Ectodermal cell (in vitro differentiated cells): ENCODE measurements at regions not wholly inside any gene's neighbourhood (a gene's known extent, or its start where the extent isn't known, plus 50 kb on each side); places are given as distances from the start of the nearest gene placed in this dataset.

Source experiments
- H3K27ac ChIP-seq: 2 replicates; pipeline ENCODE4 v1.7.0; 2013; ENCODE audit warnings: mild to moderate bottlenecking, low read depth, low read length; ENCODE audit not compliant: insufficient read depth, poor library complexity, severe bottlenecking
- H3K27me3 ChIP-seq: 2 replicates; pipeline ENCODE4 v1.7.0; 2013; ENCODE audit warnings: mild to moderate bottlenecking, low read length; ENCODE audit not compliant: insufficient read depth, control insufficient read depth, poor library complexity, severe bottlenecking
- H3K36me3 ChIP-seq: one replicate; pipeline ENCODE4 v1.7.0; 2013; ENCODE audit warnings: low read length; ENCODE audit not compliant: control insufficient read depth, insufficient read depth
- H3K4me1 ChIP-seq: one replicate; pipeline ENCODE4 v1.7.0; 2013; ENCODE audit warnings: low read length; ENCODE audit not compliant: control insufficient read depth, insufficient read depth
- H3K4me3 ChIP-seq: 2 replicates; pipeline ENCODE4 v1.7.0; 2013; ENCODE audit warnings: low read depth, low read length, control low read depth; ENCODE audit not compliant: insufficient read depth
- H3K9me3 ChIP-seq: 2 replicates; pipeline ENCODE4 v1.7.0; 2013; ENCODE audit warnings: mild to moderate bottlenecking, low read length, moderate library complexity; ENCODE audit not compliant: control insufficient read depth
- WGBS, 2 experiments: methylation state at CpG; one replicate each; pipeline ENCODE4 v1.1.7; 2013; ENCODE audit warnings: missing lambda C conversion rate in 2 of 2; 5-methylcytosine and 5-hydroxymethylcytosine counted together

DNA sequence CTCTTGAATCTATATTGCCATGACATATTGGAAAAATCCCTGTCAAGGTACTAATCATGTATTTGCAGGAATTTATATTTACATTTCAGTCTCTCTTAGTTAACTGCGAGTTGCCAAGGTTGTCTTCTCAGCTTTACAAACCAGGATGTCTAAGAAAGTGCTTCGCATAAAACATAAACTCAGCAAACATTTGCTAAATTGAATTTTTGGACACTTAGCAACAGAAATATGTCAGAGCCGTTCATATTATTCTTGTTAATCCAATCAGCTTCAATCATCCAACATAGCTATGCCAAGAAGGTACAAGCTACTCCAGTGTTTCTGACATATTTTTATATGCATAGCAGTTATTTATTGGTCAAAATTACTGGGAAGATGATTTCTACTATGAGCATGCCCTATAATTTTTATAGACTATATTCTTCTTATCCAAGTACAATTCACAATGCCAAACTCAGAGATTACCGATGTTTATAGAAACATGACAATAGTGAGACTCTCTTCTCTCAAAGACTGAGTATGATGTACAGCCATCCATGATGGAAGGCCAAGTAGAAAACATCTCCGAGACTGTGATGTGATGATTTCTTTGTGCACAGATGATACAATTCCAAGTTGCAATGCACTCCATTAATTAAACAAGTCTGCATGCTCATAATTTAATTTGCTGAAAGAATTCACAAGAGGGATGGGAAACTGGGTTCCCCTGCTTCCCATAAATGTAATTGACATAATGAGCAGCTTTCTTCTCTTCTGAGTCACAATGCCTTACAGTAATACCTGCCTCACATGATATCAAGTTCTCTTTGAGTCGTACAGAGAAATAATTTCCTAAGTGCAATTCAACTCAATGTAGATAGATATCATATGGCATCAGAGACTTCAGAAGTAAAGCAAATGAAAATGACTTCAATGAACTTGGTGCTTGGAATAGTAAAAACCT lies 776.3 kb downstream of the EFNB2 start:
- no peaks in the 10 kb centered on the region for H3K9me3 ChIP-seq
- 92 to 97% methylated on average over 4 to 6 of the region's 6 CpGs for WGBS, 2 experiments
- no peaks in the 10 kb centered on the region for H3K27me3 ChIP-seq
- H3K27ac ChIP-seq: no peak overlapping the region
- no peak overlapping the region for H3K4me3 ChIP-seq
- H3K4me1 ChIP-seq: no peaks in the 10 kb centered on the region
- H3K36me3 ChIP-seq: no peaks in the 10 kb centered on the region

DNA sequence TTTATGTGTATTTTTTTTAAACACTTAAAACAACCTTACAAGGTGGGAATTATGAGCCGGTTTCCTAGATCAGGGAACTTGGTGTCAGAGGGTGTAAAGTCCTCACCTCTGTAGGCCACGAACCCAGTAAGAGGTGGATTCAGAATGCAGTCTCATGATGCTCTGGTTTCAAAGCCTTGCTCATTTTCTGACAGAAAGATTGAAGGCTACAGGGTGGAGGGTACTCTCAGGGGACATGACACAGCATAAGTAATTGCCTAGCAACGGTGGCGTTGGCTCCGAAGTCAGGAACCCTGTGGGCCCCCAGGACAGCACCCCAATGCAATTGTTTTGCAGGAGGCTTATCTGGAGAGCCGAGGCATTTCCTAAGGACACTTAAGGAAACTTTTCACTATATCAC lies 794.7 kb downstream of the EFNB2 start:
- Histone ChIP-seq H3K27ac (no peak overlapping the region), H3K4me3 (no peak overlapping the region), H3K4me1 (no peaks in the 10 kb centered on the region), H3K36me3 (no peaks in the 10 kb centered on the region), H3K9me3 (no peaks in the 10 kb centered on the region), H3K27me3 (no peaks in the 10 kb centered on the region)
- 61 to 62% methylated on average over 6 of the region's 6 CpGs for WGBS, 2 experiments

DNA sequence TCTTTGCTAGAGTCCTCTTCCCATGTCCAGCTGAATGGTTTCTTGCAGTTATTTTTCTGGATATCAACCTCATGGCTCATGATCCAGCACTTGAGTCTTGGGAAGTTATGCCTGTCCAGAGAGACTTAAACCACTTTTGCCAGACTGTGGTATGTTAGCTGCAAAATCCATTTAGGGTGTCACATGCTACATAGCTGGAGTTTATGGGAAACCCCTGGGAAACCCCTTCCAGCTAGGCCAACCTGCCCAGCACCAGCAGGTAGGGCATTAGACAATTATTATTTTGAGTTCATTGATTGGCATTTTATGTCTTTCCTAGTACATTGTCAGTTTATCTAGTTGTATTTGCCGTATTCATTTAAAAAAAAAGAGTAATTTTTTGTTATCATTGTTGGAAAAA lies 797.8 kb downstream of the EFNB2 start:
- 90% methylated on average over 1 of the region's 1 CpG; no CpG with 5 or more reads in 1 of the 2 experiments for WGBS, 2 experiments
- H3K4me1 ChIP-seq: no peaks in the 10 kb centered on the region

DNA sequence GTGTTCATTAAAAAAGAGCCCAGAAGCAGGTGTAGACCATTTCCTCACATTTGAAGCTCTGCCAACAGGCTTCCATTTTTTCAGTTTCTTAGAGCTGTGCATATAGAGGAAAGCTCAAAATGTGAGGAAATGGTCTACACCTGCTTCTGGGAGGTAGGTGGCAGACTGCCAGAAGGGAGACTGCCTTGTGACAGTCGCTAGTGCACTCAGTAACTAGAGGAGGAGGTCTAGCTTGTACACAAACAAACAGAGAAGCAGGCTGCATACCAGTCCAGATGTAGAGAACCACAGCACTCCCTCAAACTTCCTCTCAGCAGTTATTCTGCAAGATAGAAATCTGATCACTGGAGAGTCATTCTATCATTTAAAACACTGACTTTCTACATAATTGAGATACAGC lies 800.2 kb downstream of the EFNB2 start:
- Histone ChIP-seq H3K4me3 (no peak overlapping the region), H3K9me3 (no peaks in the 10 kb centered on the region), H3K27ac (no peak overlapping the region), H3K27me3 (no peaks in the 10 kb centered on the region), H3K36me3 (no peaks in the 10 kb centered on the region), H3K4me1 (no peaks in the 10 kb centered on the region)
- WGBS, 2 experiments: 63 to 100% methylated on average over 1 of the region's 1 CpG

More for the DNA sequence above, 797.8 kb downstream of the EFNB2 start:
- Histone ChIP-seq H3K4me3 (no peak overlapping the region), H3K27ac (no peak overlapping the region), H3K27me3 (no peaks in the 10 kb centered on the region), H3K9me3 (no peaks in the 10 kb centered on the region), H3K36me3 (no peaks in the 10 kb centered on the region)

GRCh38 chr13:105732806-105733529 lies 802.5 kb downstream of the EFNB2 start:
- no peaks in the 10 kb centered on the region for H3K4me1 ChIP-seq

GRCh38 chr13:105725887-105726286 lies 809.6 kb downstream of the EFNB2 start:
- Histone ChIP-seq H3K4me1 (no peaks in the 10 kb centered on the region), H3K4me3 (no peak overlapping the region), H3K36me3 (no peaks in the 10 kb centered on the region), H3K27me3 (no peaks in the 10 kb centered on the region), H3K27ac (no peak overlapping the region), H3K9me3 (no peaks in the 10 kb centered on the region)
- 91 to 92% methylated on average over 8 of the region's 8 CpGs for WGBS, 2 experiments

More at GRCh38 chr13:105732806-105733529, 802.5 kb downstream of the EFNB2 start:
- no peaks in the 10 kb centered on the region for H3K27me3 ChIP-seq
- no peaks in the 10 kb centered on the region for H3K9me3 ChIP-seq
- 90 to 93% methylated on average over 5 of the region's 5 CpGs for WGBS, 2 experiments
- H3K4me3 ChIP-seq: no peak overlapping the region
- no peaks in the 10 kb centered on the region for H3K36me3 ChIP-seq
- H3K27ac ChIP-seq: no peak overlapping the region

DNA sequence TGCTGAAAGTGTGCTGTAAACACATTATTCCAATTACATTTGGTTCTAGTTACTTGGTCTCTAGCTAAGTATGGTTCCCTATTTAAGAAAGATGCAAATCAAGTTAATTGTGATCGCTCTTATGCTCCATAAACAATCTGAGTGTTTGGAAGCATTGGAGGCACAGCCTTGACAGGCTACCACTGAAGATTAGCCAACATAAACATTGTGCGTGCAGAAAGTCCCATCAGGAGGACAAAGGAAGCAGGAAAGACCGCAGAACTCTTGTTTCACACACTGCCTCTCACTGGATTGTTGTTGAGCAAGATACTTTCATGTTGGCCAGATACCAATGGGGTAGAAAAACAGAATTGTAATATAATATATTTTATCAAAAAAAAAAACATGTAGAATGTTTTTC lies 814.4 kb downstream of the EFNB2 start:
- 92 to 97% methylated on average over 3 of the region's 3 CpGs for WGBS, 2 experiments
- Histone ChIP-seq H3K36me3 (no peaks in the 10 kb centered on the region), H3K27me3 (no peaks in the 10 kb centered on the region), H3K9me3 (no peaks in the 10 kb centered on the region), H3K27ac (no peak overlapping the region), H3K4me1 (peaks cover 3% of the 10 kb centered on the region), H3K4me3 (no peak overlapping the region)

DNA sequence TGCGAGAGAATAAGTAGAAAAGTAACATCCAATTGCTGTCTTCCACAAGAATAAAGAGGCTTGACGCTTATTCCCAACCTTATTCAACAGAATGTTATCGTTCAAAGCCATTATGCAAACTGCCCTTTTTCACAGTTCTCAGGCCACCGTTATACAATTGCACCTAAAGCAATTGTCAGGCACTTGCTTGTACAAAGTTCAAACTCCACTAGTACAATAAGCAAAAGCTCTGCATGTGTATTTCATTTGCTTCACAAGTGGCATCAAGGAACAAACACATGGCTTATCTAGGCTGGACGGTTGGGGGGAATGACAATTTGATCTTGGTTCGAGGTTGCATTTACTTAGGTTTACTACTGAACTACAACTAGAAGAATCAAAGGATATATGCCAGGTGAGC lies 815.6 kb downstream of the EFNB2 start:
- WGBS, 2 experiments: 94 to 95% methylated on average over 6 of the region's 6 CpGs
- Histone ChIP-seq H3K27me3 (no peaks in the 10 kb centered on the region), H3K4me1 (peaks cover 3% of the 10 kb centered on the region), H3K36me3 (no peaks in the 10 kb centered on the region), H3K27ac (no peak overlapping the region), H3K4me3 (no peak overlapping the region), H3K9me3 (no peaks in the 10 kb centered on the region)

DNA sequence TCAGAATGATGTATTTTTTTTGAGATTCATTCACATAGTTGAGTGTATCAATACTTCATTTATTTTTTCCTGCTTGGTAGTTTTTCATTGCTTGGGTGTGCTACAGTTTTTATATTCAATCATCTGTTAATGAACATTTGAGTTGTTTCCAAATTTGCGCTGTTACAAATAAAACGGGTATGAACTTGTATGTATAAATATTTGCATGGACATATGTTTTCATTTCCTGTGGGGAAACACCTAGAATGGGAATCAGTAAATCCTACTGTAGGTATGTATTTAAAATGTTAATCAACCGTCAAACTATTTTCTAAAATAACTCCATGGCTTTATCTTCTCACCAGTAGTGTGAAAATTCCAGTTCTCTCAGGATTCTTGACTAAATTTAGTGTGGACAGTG lies 826.3 kb downstream of the EFNB2 start:
- 92 to 95% methylated on average over 2 of the region's 3 CpGs for WGBS, 2 experiments
- Histone ChIP-seq H3K36me3 (no peaks in the 10 kb centered on the region), H3K27me3 (no peaks in the 10 kb centered on the region), H3K4me3 (no peak overlapping the region), H3K27ac (no peak overlapping the region), H3K9me3 (no peaks in the 10 kb centered on the region), H3K4me1 (no peaks in the 10 kb centered on the region)

- 94 to 95% methylated on average over 2 of the region's 3 CpGs for WGBS, 2 experiments
- no peaks in the 10 kb centered on the region for H3K4me1 ChIP-seq
Observed at GRCh38 chr13:105703843-105704242, 831.6 kb downstream of the EFNB2 start.

More at GRCh38 chr13:105703843-105704242, 831.6 kb downstream of the EFNB2 start:
- no peaks in the 10 kb centered on the region for H3K36me3 ChIP-seq
- H3K27ac ChIP-seq: no peak overlapping the region
- no peaks in the 10 kb centered on the region for H3K27me3 ChIP-seq
- no peaks in the 10 kb centered on the region for H3K9me3 ChIP-seq
- no peak overlapping the region for H3K4me3 ChIP-seq
